ENCODE measurements at regions not wholly inside any gene's neighbourhood (a gene's known extent, or its start where the extent isn't known, plus 50 kb on each side); places are given as distances from the start of the nearest gene placed in this dataset.

DNA sequence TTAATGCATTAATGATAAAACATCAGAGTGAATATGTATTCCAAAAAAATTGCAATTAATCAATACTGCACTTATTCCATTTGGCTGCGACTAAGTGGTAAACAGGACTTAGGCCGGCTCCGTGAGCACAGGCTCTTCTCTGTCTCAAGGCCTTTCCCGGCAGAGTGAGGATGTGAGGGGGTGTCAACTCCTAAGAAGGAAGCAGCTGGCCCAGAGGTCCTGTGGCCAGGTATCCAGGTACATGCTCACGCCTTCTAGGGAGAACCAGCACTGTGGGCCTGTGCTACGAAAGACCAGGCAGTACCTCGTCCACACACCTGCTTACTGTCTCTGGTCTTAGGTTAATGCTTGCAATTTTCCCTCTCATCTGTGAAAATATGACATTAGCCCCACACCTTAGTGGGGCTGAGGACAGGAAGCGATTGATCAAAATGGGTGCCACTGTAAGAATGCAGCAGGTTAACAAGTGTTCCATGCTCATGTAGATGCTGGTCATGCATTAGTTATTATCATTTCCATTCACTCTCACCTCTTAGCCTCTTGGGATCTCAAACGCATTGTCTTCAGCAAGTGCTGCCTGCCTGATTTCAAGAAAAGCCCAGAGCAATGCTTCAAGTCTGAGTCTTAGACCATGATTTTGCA, 175.3 kb downstream of the ABHD5 start:
- Histone ChIP-seq H4K20me1 (ENCODE audit: insufficient read depth, low read length) (no peaks in the 10 kb centered on the region), H3K9ac (ENCODE audit: low read length) (no peak overlapping the region), H3K27ac (ENCODE audit: low read depth, low read length, poor library complexity, severe bottlenecking) (no peak overlapping the region), H3K4me1 (ENCODE audit: insufficient read depth, low read length, severe bottlenecking) (no peaks in the 10 kb centered on the region), H3K27me3 (ENCODE audit: insufficient read depth, low read length) (no peaks in the 10 kb centered on the region; the same call in 1 of the 2 replicates), H3K79me2 (ENCODE audit: insufficient read depth, low read length) (no peaks in the 10 kb centered on the region), H2AFZ (ENCODE audit: low read length) (no peak overlapping the region), H3K4me3 (ENCODE audit: low read depth, low read length, poor library complexity, severe bottlenecking) (no peak overlapping the region), H3K9me3 (ENCODE audit: low read length) (no peaks in the 10 kb centered on the region), H3K4me2 (ENCODE audit: low read length) (no peak overlapping the region), H3K36me3 (ENCODE audit: insufficient read depth, low read length) (no peaks in the 10 kb centered on the region), H3F3A (ENCODE audit: insufficient read depth, low read length) (no peaks in the 10 kb centered on the region), H3K9me2 (ENCODE audit: low read depth, low read length) (no peaks in the 10 kb centered on the region)
- TF ChIP-seq, protein P1, sequence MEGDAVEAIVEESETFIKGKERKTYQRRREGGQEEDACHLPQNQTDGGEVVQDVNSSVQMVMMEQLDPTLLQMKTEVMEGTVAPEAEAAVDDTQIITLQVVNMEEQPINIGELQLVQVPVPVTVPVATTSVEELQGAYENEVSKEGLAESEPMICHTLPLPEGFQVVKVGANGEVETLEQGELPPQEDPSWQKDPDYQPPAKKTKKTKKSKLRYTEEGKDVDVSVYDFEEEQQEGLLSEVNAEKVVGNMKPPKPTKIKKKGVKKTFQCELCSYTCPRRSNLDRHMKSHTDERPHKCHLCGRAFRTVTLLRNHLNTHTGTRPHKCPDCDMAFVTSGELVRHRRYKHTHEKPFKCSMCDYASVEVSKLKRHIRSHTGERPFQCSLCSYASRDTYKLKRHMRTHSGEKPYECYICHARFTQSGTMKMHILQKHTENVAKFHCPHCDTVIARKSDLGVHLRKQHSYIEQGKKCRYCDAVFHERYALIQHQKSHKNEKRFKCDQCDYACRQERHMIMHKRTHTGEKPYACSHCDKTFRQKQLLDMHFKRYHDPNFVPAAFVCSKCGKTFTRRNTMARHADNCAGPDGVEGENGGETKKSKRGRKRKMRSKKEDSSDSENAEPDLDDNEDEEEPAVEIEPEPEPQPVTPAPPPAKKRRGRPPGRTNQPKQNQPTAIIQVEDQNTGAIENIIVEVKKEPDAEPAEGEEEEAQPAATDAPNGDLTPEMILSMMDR (IDR thresholded peaks at IDR 0.05; ENCODE audit: low read length), result no peak
- TF ChIP-seq EZH2 (IDR thresholded peaks at IDR 0.05; ENCODE audit: borderline replicate concordance, low read length), result no peak

DNA sequence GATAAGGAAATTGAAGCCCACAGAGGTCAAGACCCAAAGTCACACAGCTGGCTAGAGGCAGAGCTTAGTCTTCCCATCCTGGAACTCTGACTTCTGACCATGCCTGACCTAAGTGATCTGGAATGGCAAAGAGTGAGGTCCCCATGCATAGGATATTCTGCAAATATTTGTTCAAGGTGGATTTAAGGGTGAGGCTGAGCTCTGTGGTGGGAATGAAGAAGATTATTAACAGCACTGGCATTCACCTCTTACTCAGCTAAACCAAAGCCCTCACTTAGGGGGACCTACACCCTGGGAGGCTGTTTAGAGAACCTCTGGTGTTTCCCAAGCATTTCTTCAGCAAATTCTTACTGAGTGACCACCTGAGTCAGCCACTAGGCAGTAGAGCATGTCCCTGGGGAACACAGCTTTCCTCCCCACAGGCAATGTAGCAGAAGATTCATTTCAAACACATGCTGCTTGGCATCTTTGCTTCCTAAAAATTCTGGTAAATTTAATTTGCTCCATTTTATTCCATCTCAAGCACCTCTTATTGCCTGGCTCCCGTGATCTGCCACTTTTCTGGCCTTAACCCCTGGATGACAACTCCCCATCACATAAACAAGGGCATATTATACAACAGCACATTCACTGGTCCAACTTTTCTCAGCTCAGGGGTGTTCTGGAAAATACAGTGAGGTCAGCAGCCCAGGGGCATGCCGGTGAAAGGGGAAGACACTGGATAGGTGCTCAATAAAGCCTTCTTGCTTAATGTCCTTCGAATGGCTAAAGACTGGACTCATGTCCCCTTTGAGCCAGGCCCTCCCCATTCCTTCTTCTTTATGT, 176.0 kb downstream of the ABHD5 start:
- H3F3A ChIP-seq (ENCODE audit: insufficient read depth, low read length), result no peaks in the 10 kb centered on the region
- no peaks in the 10 kb centered on the region for H3K9me2 ChIP-seq (ENCODE audit: low read depth, low read length)
- no peaks in the 10 kb centered on the region for H3K36me3 ChIP-seq (ENCODE audit: insufficient read depth, low read length)
- no peak overlapping the region for H3K9ac ChIP-seq (ENCODE audit: low read length)
- H3K27me3 ChIP-seq (ENCODE audit: insufficient read depth, low read length), result no peaks in the 10 kb centered on the region; the same call in 1 of the 2 replicates
- H3K4me2 ChIP-seq (ENCODE audit: low read length), result no peak overlapping the region
- no peak for TF ChIP-seq EZH2 (IDR thresholded peaks at IDR 0.05; ENCODE audit: borderline replicate concordance, low read length)
- TF ChIP-seq, protein P1 (IDR thresholded peaks at IDR 0.05; ENCODE audit: low read length), result no peak
- H3K79me2 ChIP-seq (ENCODE audit: insufficient read depth, low read length), result no peaks in the 10 kb centered on the region
- H3K9me3 ChIP-seq (ENCODE audit: low read length), result no peaks in the 10 kb centered on the region
- H3K4me1 ChIP-seq (ENCODE audit: insufficient read depth, low read length, severe bottlenecking), result no peaks in the 10 kb centered on the region
- no peak overlapping the region for H3K27ac ChIP-seq (ENCODE audit: low read depth, low read length, poor library complexity, severe bottlenecking)
- no peak overlapping the region for H3K4me3 ChIP-seq (ENCODE audit: low read depth, low read length, poor library complexity, severe bottlenecking)
- no peaks in the 10 kb centered on the region for H4K20me1 ChIP-seq (ENCODE audit: insufficient read depth, low read length)
- H2AFZ ChIP-seq (ENCODE audit: low read length), result no peak overlapping the region

DNA sequence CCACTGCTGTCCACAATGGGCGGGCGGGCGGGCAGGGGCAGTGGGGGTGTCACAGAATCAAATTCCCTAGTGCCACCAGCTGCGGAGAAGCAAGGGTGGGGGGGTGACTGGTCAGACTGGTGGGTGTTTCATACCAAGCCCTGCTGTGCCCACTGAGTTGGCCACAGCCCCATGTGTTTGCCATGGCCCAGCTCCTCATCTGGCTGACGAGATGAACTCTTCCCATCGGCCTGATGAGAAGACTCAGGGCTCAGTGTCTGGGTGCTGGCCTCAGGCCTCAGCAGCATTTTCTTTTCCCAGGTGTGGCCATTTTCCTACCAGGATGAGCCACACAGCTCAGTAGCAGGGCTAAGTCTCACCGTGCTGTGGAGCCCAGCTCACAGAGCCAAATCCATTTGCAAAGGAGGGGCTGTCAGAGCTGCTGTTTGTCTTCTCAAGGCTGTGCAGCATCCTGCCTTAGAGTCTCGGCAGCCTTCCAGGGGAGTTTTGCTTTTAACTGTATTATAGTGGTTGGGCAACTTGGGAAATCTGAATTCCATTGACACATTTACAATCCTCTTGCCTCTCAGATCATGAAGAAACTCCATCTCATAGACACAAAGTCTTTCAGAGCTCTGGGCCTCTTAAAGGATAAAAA, 176.8 kb downstream of the ABHD5 start:
- H3K27me3 ChIP-seq (ENCODE audit: insufficient read depth, low read length), result no peaks in the 10 kb centered on the region; the same call in 1 of the 2 replicates
- no peak overlapping the region for H3K9ac ChIP-seq (ENCODE audit: low read length)
- H3F3A ChIP-seq (ENCODE audit: insufficient read depth, low read length), result no peaks in the 10 kb centered on the region
- H3K9me2 ChIP-seq (ENCODE audit: low read depth, low read length), result no peaks in the 10 kb centered on the region
- no peaks in the 10 kb centered on the region for H3K9me3 ChIP-seq (ENCODE audit: low read length)
- TF ChIP-seq, protein P1 (IDR thresholded peaks at IDR 0.05; ENCODE audit: low read length), result no peak
- no peak for TF ChIP-seq EZH2 (IDR thresholded peaks at IDR 0.05; ENCODE audit: borderline replicate concordance, low read length)
- H3K4me1 ChIP-seq (ENCODE audit: insufficient read depth, low read length, severe bottlenecking), result no peaks in the 10 kb centered on the region
- H4K20me1 ChIP-seq (ENCODE audit: insufficient read depth, low read length), result no peaks in the 10 kb centered on the region
- H3K4me2 ChIP-seq (ENCODE audit: low read length), result no peak overlapping the region
- no peak overlapping the region for H2AFZ ChIP-seq (ENCODE audit: low read length)
- no peak overlapping the region for H3K27ac ChIP-seq (ENCODE audit: low read depth, low read length, poor library complexity, severe bottlenecking)
- no peaks in the 10 kb centered on the region for H3K79me2 ChIP-seq (ENCODE audit: insufficient read depth, low read length)
- H3K4me3 ChIP-seq (ENCODE audit: low read depth, low read length, poor library complexity, severe bottlenecking), result no peak overlapping the region
- no peaks in the 10 kb centered on the region for H3K36me3 ChIP-seq (ENCODE audit: insufficient read depth, low read length)
